NCI-H345 treated with DMSO at 0.1 percent for 48 hours (cell line): ENCODE measurements at regions not wholly inside any gene's neighbourhood (a gene's known extent, or its start where the extent isn't known, plus 50 kb on each side); places are given as distances from the start of the nearest gene placed in this dataset.
"Not testable (repeated sequence)": the region's sequence is repeated elsewhere in the genome, so short reads cannot be mapped to it uniquely, and the experiment has no call there.

Experiments
- DNase-seq: peaks from one replicate; lab custom pipeline; 2025; ENCODE audit not compliant: unreplicated experiment; lab: John Stamatoyannopoulos, UW

- DNase-seq, result no peak
Measured at GRCh38 chr1:18560692-18561091, 70.0 kb upstream of the PAX7 start.

- no peak for DNase-seq
Measured at GRCh38 chr1:18561967-18562366, 68.7 kb upstream of the PAX7 start.

GRCh38 chr1:18564676-18565075, 66.0 kb upstream of the PAX7 start:
- no peak for DNase-seq

GRCh38 chr1:18565321-18565720, 65.3 kb upstream of the PAX7 start:
- DNase-seq, result no peak

- no peak for DNase-seq
Measured at GRCh38 chr1:18568489-18568888, 62.2 kb upstream of the PAX7 start.

GRCh38 chr1:18569251-18569650, 61.4 kb upstream of the PAX7 start:
- no peak for DNase-seq

GRCh38 chr1:18569811-18570545, 60.7 kb upstream of the PAX7 start:
- no peak for DNase-seq

GRCh38 chr1:18571275-18571674, 59.4 kb upstream of the PAX7 start:
- no peak for DNase-seq

GRCh38 chr1:18572022-18572880, 58.4 kb upstream of the PAX7 start:
- no peak for DNase-seq

GRCh38 chr1:18573170-18573569, 57.5 kb upstream of the PAX7 start:
- DNase-seq, result no peak

GRCh38 chr1:18574754-18575153, 55.9 kb upstream of the PAX7 start:
- no peak for DNase-seq

GRCh38 chr1:18575620-18576019, 55.0 kb upstream of the PAX7 start:
- DNase-seq, result no peak

GRCh38 chr1:18578271-18578670, 52.4 kb upstream of the PAX7 start:
- no peak for DNase-seq

GRCh38 chr1:18579267-18579666, 51.4 kb upstream of the PAX7 start:
- not testable (repeated sequence) for DNase-seq

GRCh38 chr1:18580047-18580446, 50.6 kb upstream of the PAX7 start:
- DNase-seq, result no peak

GRCh38 chr1:18580691-18581419, 49.8 kb upstream of the PAX7 start:
- no peak for DNase-seq
